ENCODE measurements at regions not wholly inside any gene's neighbourhood (a gene's known extent, or its start where the extent isn't known, plus 50 kb on each side); places are given as distances from the start of the nearest gene placed in this dataset.

DNA sequence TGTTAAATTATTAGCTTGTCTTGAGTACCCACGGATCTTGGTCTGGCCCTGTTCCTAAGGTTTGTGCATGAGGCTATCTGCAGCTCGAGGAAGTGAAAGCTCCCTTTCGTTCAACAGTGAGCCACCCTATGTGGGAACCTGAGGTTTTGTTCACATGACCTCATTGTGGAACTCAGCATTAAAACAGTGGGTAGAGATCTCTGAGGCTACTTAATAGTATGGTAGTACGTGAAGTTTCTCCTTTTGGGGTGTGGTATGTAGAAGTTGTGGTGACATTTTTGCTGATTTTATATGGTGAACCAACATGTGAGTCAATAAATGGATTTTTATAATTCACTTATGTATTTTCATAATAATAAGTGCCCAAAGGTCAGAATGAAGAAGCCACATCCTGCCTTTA lies 252.7 kb upstream of the FERD3L start:
- TF ChIP-seq, protein P1, sequence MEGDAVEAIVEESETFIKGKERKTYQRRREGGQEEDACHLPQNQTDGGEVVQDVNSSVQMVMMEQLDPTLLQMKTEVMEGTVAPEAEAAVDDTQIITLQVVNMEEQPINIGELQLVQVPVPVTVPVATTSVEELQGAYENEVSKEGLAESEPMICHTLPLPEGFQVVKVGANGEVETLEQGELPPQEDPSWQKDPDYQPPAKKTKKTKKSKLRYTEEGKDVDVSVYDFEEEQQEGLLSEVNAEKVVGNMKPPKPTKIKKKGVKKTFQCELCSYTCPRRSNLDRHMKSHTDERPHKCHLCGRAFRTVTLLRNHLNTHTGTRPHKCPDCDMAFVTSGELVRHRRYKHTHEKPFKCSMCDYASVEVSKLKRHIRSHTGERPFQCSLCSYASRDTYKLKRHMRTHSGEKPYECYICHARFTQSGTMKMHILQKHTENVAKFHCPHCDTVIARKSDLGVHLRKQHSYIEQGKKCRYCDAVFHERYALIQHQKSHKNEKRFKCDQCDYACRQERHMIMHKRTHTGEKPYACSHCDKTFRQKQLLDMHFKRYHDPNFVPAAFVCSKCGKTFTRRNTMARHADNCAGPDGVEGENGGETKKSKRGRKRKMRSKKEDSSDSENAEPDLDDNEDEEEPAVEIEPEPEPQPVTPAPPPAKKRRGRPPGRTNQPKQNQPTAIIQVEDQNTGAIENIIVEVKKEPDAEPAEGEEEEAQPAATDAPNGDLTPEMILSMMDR (IDR thresholded peaks at IDR 0.05), result no peak
- no peak for TF ChIP-seq POLR2A (IDR thresholded peaks at IDR 0.05)
